Activated T-helper 1 cell treated with anti-CD3 and anti-CD28 coated beads, Interleukin-12 subunit alpha, Interleukin-12 subunit beta, Interleukin-2, Interleukin-4 antibody, amounts not matched to agents 30 ng/mL and 10 ng/mL and 1 ng/mL, durations not matched to agents 14 hours and 24 hours and 36 hours (primary cell): ENCODE measurements at regions not wholly inside any gene's neighbourhood (a gene's known extent, or its start where the extent isn't known, plus 50 kb on each side); places are given as distances from the start of the nearest gene placed in this dataset.
A peak's percentile ranks its signal among the peaks of the same experiment; 100 is the strongest.

Experiments
- DNase-seq: peaks from one replicate; pipeline ENCODE4 v3.0.0; 2021; ENCODE audit warnings: low spot score
- H3K27ac Mint-ChIP-seq: one replicate; pipeline ENCODE4 v1.8.0; 2021; ENCODE audit warnings: mild to moderate bottlenecking, mixed read lengths
- H3K27me3 Mint-ChIP-seq: one replicate; pipeline ENCODE4 v1.8.0; 2022; ENCODE audit warnings: mild to moderate bottlenecking, moderate library complexity, mixed read lengths; ENCODE audit not compliant: insufficient read depth
- H3K36me3 Mint-ChIP-seq: one replicate; pipeline ENCODE4 v1.8.0; 2021; ENCODE audit warnings: low read depth, mixed read lengths
- H3K4me1 Mint-ChIP-seq: one replicate; pipeline ENCODE4 v1.8.0; 2021; ENCODE audit warnings: low read depth, mixed read lengths
- H3K4me3 Mint-ChIP-seq: one replicate; pipeline ENCODE4 v1.8.0; 2021; ENCODE audit warnings: mild to moderate bottlenecking, moderate library complexity, mixed read lengths
- H3K9me3 Mint-ChIP-seq: one replicate; pipeline ENCODE4 v1.8.0; 2021; ENCODE audit warnings: mixed read lengths
- intact Hi-C: fragments of 100-400 bp; cut with micrococcal nuclease; formaldehyde crosslinking; loops from one replicate; pipeline ENCODE4 v1.15.1; 2024

DNA sequence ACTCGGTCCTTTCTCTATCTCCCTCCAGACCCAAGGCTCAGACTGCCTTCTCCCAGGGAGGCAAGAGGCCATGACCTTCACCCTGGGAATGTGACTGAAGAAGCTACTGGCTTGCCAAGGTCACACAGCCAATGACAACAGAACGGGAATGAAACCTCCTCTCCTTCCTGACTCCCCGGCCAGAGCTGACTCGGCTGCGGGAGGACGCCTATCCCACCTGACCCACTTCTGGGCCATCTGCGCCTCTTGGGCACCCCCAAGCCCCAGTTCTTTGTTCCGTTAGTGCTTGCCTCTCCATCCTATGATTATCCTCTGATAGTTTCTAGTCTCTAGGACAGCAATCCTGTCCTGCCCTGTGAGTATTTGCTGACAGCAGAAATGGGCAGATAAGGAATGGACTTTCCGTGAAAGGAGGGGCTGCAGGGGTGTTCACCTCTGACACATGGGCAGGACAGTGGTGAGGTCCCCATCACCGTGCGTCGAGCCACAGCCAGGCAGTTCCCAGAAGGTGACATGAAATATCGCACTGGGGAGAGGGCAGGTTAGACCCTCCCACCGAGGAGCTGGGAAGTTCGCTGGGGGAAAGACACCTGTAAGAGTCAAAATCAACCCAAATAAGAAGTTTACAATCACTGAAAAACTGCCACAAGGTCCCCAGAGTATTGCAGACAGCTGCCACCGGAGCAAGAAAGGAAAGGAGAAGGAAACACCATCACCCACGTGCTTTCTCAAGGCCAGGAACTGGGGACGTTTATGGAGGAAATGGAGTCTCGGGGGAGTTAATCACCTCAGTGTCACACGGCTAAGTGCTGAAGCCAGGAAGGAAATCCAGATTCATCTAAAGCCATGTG is 63.0 kb downstream of the INSIG1 start:
- Mint-ChIP-seq H3K4me3 (no peak overlapping the region), H3K9me3 (no peaks in the 10 kb centered on the region), H3K4me1 (no peaks in the 10 kb centered on the region), H3K27ac (no peak overlapping the region), H3K36me3 (no peaks in the 10 kb centered on the region), H3K27me3 (peaks cover 9% of the 10 kb centered on the region)
- intact Hi-C loops = no loop called here
- no peak for DNase-seq

GRCh38 chr7:155361346-155361680 is 63.6 kb downstream of the INSIG1 start:
- no peak overlapping the region for H3K27ac Mint-ChIP-seq
- no peak for DNase-seq
- no peaks in the 10 kb centered on the region for H3K4me1 Mint-ChIP-seq
- no peaks in the 10 kb centered on the region for H3K36me3 Mint-ChIP-seq
- H3K9me3 Mint-ChIP-seq = no peaks in the 10 kb centered on the region
- H3K4me3 Mint-ChIP-seq = no peak overlapping the region
- H3K27me3 Mint-ChIP-seq = peaks cover 9% of the 10 kb centered on the region
- intact Hi-C loops = no loop called here

GRCh38 chr7:155361947-155362346 is 64.3 kb downstream of the INSIG1 start:
- H3K27ac Mint-ChIP-seq = no peak overlapping the region
- peaks cover 9% of the 10 kb centered on the region for H3K27me3 Mint-ChIP-seq
- intact Hi-C loops = no loop called here
- no peaks in the 10 kb centered on the region for H3K4me1 Mint-ChIP-seq
- no peak for DNase-seq
- H3K36me3 Mint-ChIP-seq = no peaks in the 10 kb centered on the region
- H3K9me3 Mint-ChIP-seq = no peaks in the 10 kb centered on the region
- no peak overlapping the region for H3K4me3 Mint-ChIP-seq

DNA sequence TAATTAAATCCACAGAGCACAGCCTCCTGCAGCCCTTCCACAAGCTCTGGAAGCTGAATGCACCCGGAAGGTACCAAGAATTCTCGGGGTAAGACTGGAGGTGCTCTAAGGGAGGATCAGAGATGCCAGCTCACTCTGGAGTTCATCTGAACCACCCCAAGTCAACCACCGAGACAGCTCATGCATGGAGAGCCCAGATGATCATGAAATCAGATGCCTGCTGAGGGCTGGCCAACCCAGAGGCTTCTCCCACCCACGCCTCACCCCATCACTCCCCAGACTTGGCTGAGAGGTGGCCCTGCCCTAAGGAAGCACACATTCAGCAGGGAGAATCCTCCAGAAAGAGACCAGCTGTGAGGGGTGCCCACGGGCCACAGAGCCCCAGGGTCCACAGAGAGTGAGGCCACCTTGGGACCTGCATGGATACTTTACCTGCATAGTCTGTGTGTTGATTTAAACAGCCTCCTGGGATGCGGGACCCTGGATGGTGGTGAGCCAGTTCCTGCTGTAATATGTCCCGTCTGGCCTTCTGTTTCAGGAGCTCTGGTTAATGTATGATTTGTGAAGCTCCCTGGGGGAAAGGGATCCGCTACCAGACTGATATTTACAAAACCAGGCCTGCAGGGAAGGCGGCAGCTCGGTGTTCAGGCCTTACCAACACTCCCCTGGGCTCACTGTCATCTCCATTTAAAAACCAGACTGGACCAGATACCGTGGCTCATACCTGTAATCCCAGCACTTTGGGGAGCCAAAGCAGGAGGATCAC is 64.9 kb downstream of the INSIG1 start:
- no peak overlapping the region for H3K27ac Mint-ChIP-seq
- peaks cover 9% of the 10 kb centered on the region for H3K27me3 Mint-ChIP-seq
- intact Hi-C loops = no loop called here
- no peak for DNase-seq
- H3K9me3 Mint-ChIP-seq = no peaks in the 10 kb centered on the region
- no peaks in the 10 kb centered on the region for H3K36me3 Mint-ChIP-seq
- no peaks in the 10 kb centered on the region for H3K4me1 Mint-ChIP-seq
- no peak overlapping the region for H3K4me3 Mint-ChIP-seq

GRCh38 chr7:155363146-155363539 is 65.5 kb downstream of the INSIG1 start:
- Mint-ChIP-seq H3K27ac (no peak overlapping the region), H3K4me3 (no peak overlapping the region), H3K4me1 (no peaks in the 10 kb centered on the region), H3K9me3 (no peaks in the 10 kb centered on the region), H3K36me3 (no peaks in the 10 kb centered on the region), H3K27me3 (peaks cover 9% of the 10 kb centered on the region)
- intact Hi-C loops = no loop called here
- DNase-seq = no peak

DNA sequence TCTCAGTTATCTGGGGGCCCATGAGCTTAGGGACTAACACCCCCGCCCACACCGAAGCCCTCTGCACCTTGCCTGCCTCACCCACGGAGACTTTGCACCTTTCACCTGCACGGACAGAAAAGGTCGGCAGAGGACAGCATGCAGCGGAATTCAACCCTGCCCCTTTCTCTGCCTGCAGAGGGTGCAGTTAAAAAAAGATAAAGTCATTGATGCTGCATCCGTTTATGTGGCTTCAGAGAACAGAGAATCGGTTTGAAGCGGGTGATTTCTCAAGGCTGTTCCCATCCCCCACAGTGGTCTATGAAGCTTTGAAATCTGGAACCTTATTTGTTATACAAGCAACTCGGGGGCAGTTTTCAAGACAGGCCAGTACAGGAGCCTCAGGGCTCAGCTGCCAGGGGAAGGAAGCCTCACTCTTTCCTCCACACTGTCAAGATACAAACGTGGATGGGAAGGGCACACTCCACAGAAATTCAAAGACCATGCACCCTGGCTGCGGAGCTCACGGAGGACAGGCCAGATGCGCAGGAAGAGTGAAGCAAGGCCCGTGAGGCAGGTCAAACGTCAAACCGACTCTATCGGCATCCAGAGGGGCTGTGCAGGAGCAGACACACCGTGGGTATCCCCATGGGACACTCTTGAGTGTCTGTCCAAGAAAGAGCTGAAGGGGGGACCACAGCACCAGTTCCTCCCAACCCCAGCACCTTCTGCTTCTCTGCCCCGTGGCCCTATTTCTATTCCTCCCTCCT is 66.3 kb downstream of the INSIG1 start:
- Mint-ChIP-seq H3K27ac (no peak overlapping the region), H3K4me3 (no peak overlapping the region), H3K36me3 (no peaks in the 10 kb centered on the region), H3K4me1 (no peaks in the 10 kb centered on the region), H3K9me3 (no peaks in the 10 kb centered on the region), H3K27me3 (peaks cover 15% of the 10 kb centered on the region)
- DNase-seq = no peak
- intact Hi-C loops = no loop called here

- Mint-ChIP-seq H3K27me3 (peaks cover 26% of the 10 kb centered on the region), H3K4me1 (no peaks in the 10 kb centered on the region), H3K36me3 (no peaks in the 10 kb centered on the region), H3K27ac (no peak overlapping the region), H3K9me3 (no peaks in the 10 kb centered on the region), H3K4me3 (no peak overlapping the region)
- intact Hi-C loops = no loop called here
- DNase-seq = no peak
Measured at GRCh38 chr7:155365146-155365874, 67.6 kb downstream of the INSIG1 start.

DNA sequence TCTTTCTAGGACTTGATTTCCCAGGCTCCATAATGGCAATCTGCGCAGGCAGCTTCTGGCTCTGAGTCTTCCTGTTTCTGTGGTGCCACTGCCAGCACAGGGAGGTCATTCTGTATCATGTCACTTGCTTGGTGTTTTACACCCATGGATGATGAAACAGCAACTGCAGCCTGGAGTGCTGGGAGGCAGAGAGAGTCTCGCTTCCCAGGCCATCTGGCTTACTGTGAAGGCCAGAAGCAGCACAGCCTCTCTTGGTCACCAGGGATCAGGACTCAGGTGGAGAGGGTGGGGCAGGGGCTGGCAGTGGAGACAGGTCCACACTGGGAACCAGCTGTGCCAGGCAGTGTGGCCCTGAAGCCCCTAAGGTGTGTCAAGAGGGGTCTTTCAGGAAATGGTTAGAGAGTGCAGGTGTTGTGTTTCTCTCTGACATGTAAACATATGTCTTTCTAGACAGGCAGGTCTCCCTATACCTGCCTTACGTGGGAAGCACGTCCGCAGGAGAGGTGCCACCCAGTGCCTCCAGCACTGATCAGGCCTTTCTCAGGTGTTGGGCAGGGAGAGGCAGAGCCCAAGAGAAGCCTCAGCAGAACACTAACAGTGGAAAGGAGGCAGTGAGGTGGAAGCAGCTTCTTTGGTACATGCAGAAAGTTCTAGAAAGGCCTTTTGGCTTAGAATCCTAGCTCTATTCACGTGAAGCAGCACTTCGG is 71.4 kb downstream of the INSIG1 start:
- intact Hi-C loops = no loop called here
- Mint-ChIP-seq H3K4me3 (no peak overlapping the region), H3K4me1 (peaks cover 8% of the 10 kb centered on the region)

GRCh38 chr7:155369766-155370165 is 72.1 kb downstream of the INSIG1 start:
- H3K4me3 Mint-ChIP-seq = no peak overlapping the region
- intact Hi-C loops = loop anchor here (10.0 kb wide), 1 partner anchor 1485 kb away; no protein-coding TSS in a partner anchor

More for the DNA sequence above, 71.4 kb downstream of the INSIG1 start:
- H3K27ac Mint-ChIP-seq = no peak overlapping the region
- no peak for DNase-seq
- H3K27me3 Mint-ChIP-seq = peaks cover 42% of the 10 kb centered on the region
- no peaks in the 10 kb centered on the region for H3K36me3 Mint-ChIP-seq
- H3K9me3 Mint-ChIP-seq = no peaks in the 10 kb centered on the region

GRCh38 chr7:155371331-155371883 is 73.7 kb downstream of the INSIG1 start:
- DNase-seq = no peak
- intact Hi-C loops = loop anchor here (10.0 kb wide), 1 partner anchor 1483 kb away; no protein-coding TSS in a partner anchor

More at GRCh38 chr7:155369766-155370165, 72.1 kb downstream of the INSIG1 start:
- peaks cover 45% of the 10 kb centered on the region for H3K27me3 Mint-ChIP-seq
- H3K36me3 Mint-ChIP-seq = no peaks in the 10 kb centered on the region
- H3K27ac Mint-ChIP-seq = no peak overlapping the region
- no peaks in the 10 kb centered on the region for H3K9me3 Mint-ChIP-seq
- H3K4me1 Mint-ChIP-seq = peaks cover 9% of the 10 kb centered on the region
- DNase-seq = no peak

GRCh38 chr7:155371884-155372781 is 74.5 kb downstream of the INSIG1 start:
- intact Hi-C loops = loop anchor here (10.0 kb wide), 1 partner anchor 1483 kb away; no protein-coding TSS in a partner anchor
- Mint-ChIP-seq H3K4me3 (no peak overlapping the region), H3K4me1 (peaks cover 24% of the 10 kb centered on the region), H3K27ac (peak overlapping the region; percentile 71), H3K27me3 (peaks cover 66% of the 10 kb centered on the region), H3K36me3 (no peaks in the 10 kb centered on the region), H3K9me3 (no peaks in the 10 kb centered on the region)
- DNase-seq = no peak

More at GRCh38 chr7:155371331-155371883, 73.7 kb downstream of the INSIG1 start:
- peaks cover 59% of the 10 kb centered on the region for H3K27me3 Mint-ChIP-seq
- peak overlapping the region; percentile 28 for H3K4me3 Mint-ChIP-seq
- no peaks in the 10 kb centered on the region for H3K36me3 Mint-ChIP-seq
- H3K27ac Mint-ChIP-seq = no peak overlapping the region
- peaks cover 24% of the 10 kb centered on the region for H3K4me1 Mint-ChIP-seq
- H3K9me3 Mint-ChIP-seq = no peaks in the 10 kb centered on the region
